PC-3 (cell line): ENCODE measurements at regions not wholly inside any gene's neighbourhood (a gene's known extent, or its start where the extent isn't known, plus 50 kb on each side); places are given as distances from the start of the nearest gene placed in this dataset.

Experiments
- CTCF ChIP-seq: fragments of 300-600 bp; sonication (generic); conservative IDR thresholded peaks from 2 replicates; pipeline ENCODE4 v1.5.1; 2017; ENCODE audit warnings: antibody characterized with exemption, low read depth, mild to moderate bottlenecking, low read length
- EZH2 ChIP-seq: fragments of 300-600 bp; sonication (generic); IDR thresholded peaks from one replicate; pipeline ENCODE4 v1.6.1; 2017; ENCODE audit warnings: antibody characterized with exemption, mild to moderate bottlenecking, low read length; ENCODE audit not compliant: unreplicated experiment

GRCh38 chr3:135885885-135886284 is 79.6 kb upstream of the PPP2R3A start:
- no peak for TF ChIP-seq EZH2
- no peak for TF ChIP-seq CTCF
